ENCODE measurements at regions not wholly inside any gene's neighbourhood (a gene's known extent, or its start where the extent isn't known, plus 50 kb on each side); places are given as distances from the start of the nearest gene placed in this dataset.

DNA sequence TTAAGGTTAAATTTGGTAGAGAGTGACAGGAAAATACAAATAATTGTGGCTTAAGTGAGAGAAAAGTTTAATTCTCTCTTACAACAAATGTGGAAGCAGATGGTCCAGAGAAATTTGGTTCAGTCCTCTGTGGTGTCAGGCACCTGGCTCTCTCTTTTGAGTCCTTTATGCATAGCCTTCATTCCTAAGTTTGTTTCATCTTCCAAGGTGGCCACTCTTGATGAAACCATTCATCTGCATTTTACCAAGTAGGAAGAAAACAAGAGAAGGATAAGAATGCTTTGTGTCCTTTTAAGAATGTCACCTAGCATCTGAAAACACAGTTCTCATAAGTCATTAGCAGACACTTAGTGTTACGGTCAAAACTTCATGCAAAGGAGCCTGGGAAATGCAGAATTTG lies 442.5 kb downstream of the CCER1 start:
- H3K9me3 ChIP-seq (ENCODE audit: control insufficient read depth in 4 of 4, low read length in 3 of 4), result no peaks in the 10 kb centered on the region
- H3K27me3 ChIP-seq (ENCODE audit: control insufficient read depth in 4 of 4, insufficient read depth in 4 of 4, low read length in 3 of 4), result no peaks in the 10 kb centered on the region
- no peak overlapping the region for H3K4me3 ChIP-seq (ENCODE audit: low read depth in 1 of 3, low read length in 3 of 3)
- TF ChIP-seq SP1 (IDR thresholded peaks at IDR 0.05) (no peak), FOXA2 (IDR thresholded peaks at IDR 0.05) (no peak), NR2F2 (IDR thresholded peaks at IDR 0.05) (no peak), HNF4A (conservative IDR thresholded peaks at IDR 0.05) (no peak), HNF4G (IDR thresholded peaks at IDR 0.05) (no peak), JUND (IDR thresholded peaks at IDR 0.05) (no peak), FOXA1 (IDR thresholded peaks at IDR 0.05) (no peak), YY1 (IDR thresholded peaks at IDR 0.05) (no peak), RAD21 (IDR thresholded peaks at IDR 0.05) (no peak), RXRA (IDR thresholded peaks at IDR 0.05) (no peak), EGR1 (IDR thresholded peaks at IDR 0.05; ENCODE audit: low read depth in 2 of 2) (no peak), TAF1 (conservative IDR thresholded peaks at IDR 0.05) (no peak), GABPA (IDR thresholded peaks at IDR 0.05 in 1 of 2, conservative IDR thresholded peaks at IDR 0.05 in 1 of 2) (no peak)
- TF ChIP-seq, protein P1, sequence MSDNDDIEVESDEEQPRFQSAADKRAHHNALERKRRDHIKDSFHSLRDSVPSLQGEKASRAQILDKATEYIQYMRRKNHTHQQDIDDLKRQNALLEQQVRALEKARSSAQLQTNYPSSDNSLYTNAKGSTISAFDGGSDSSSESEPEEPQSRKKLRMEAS (IDR thresholded peaks at IDR 0.05), result no peak
- TF ChIP-seq, protein P2, sequence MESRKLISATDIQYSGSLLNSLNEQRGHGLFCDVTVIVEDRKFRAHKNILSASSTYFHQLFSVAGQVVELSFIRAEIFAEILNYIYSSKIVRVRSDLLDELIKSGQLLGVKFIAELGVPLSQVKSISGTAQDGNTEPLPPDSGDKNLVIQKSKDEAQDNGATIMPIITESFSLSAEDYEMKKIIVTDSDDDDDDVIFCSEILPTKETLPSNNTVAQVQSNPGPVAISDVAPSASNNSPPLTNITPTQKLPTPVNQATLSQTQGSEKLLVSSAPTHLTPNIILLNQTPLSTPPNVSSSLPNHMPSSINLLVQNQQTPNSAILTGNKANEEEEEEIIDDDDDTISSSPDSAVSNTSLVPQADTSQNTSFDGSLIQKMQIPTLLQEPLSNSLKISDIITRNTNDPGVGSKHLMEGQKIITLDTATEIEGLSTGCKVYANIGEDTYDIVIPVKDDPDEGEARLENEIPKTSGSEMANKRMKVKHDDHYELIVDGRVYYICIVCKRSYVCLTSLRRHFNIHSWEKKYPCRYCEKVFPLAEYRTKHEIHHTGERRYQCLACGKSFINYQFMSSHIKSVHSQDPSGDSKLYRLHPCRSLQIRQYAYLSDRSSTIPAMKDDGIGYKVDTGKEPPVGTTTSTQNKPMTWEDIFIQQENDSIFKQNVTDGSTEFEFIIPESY (IDR thresholded peaks at IDR 0.05), result no peak
- TF ChIP-seq, protein P3, sequence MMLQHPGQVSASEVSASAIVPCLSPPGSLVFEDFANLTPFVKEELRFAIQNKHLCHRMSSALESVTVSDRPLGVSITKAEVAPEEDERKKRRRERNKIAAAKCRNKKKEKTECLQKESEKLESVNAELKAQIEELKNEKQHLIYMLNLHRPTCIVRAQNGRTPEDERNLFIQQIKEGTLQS (IDR thresholded peaks at IDR 0.05), result no peak
- TF ChIP-seq, protein P4, sequence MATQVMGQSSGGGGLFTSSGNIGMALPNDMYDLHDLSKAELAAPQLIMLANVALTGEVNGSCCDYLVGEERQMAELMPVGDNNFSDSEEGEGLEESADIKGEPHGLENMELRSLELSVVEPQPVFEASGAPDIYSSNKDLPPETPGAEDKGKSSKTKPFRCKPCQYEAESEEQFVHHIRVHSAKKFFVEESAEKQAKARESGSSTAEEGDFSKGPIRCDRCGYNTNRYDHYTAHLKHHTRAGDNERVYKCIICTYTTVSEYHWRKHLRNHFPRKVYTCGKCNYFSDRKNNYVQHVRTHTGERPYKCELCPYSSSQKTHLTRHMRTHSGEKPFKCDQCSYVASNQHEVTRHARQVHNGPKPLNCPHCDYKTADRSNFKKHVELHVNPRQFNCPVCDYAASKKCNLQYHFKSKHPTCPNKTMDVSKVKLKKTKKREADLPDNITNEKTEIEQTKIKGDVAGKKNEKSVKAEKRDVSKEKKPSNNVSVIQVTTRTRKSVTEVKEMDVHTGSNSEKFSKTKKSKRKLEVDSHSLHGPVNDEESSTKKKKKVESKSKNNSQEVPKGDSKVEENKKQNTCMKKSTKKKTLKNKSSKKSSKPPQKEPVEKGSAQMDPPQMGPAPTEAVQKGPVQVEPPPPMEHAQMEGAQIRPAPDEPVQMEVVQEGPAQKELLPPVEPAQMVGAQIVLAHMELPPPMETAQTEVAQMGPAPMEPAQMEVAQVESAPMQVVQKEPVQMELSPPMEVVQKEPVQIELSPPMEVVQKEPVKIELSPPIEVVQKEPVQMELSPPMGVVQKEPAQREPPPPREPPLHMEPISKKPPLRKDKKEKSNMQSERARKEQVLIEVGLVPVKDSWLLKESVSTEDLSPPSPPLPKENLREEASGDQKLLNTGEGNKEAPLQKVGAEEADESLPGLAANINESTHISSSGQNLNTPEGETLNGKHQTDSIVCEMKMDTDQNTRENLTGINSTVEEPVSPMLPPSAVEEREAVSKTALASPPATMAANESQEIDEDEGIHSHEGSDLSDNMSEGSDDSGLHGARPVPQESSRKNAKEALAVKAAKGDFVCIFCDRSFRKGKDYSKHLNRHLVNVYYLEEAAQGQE (IDR thresholded peaks at IDR 0.05), result no peak
- TF ChIP-seq, protein P5, sequence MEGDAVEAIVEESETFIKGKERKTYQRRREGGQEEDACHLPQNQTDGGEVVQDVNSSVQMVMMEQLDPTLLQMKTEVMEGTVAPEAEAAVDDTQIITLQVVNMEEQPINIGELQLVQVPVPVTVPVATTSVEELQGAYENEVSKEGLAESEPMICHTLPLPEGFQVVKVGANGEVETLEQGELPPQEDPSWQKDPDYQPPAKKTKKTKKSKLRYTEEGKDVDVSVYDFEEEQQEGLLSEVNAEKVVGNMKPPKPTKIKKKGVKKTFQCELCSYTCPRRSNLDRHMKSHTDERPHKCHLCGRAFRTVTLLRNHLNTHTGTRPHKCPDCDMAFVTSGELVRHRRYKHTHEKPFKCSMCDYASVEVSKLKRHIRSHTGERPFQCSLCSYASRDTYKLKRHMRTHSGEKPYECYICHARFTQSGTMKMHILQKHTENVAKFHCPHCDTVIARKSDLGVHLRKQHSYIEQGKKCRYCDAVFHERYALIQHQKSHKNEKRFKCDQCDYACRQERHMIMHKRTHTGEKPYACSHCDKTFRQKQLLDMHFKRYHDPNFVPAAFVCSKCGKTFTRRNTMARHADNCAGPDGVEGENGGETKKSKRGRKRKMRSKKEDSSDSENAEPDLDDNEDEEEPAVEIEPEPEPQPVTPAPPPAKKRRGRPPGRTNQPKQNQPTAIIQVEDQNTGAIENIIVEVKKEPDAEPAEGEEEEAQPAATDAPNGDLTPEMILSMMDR (IDR thresholded peaks at IDR 0.05; ENCODE audit: low read depth, low read length, missing input control), result no peak
- WGBS, result 96% methylated on average over 1 of the region's 1 CpG
- DNase-seq (ENCODE audit: low spot score), result no peak
- H3K27ac ChIP-seq (ENCODE audit: low read depth in 1 of 2, low read length in 2 of 2), result no peak overlapping the region
- H3K4me1 ChIP-seq (ENCODE audit: control insufficient read depth in 4 of 4, insufficient read depth in 4 of 4, low read length in 3 of 4), result no peaks in the 10 kb centered on the region
- H3K9ac ChIP-seq (ENCODE audit: low read depth in 1 of 2, low read length in 2 of 2), result no peak overlapping the region
- no peaks in the 10 kb centered on the region for H3K36me3 ChIP-seq (ENCODE audit: control insufficient read depth in 4 of 4, insufficient read depth in 3 of 4, low read depth in 1 of 4, low read length in 3 of 4)
